ENCODE measurements at regions not wholly inside any gene's neighbourhood (a gene's known extent, or its start where the extent isn't known, plus 50 kb on each side); places are given as distances from the start of the nearest gene placed in this dataset.

- no peak for DNase-seq
Observed at GRCh38 chr13:64029343-64030093, 2613.9 kb upstream of the PCDH20 start.

- DNase-seq, result no peak
Observed at GRCh38 chr13:64028551-64028950, 2612.9 kb upstream of the PCDH20 start.

- DNase-seq, result peak in 1 of 2 experiments; percentile 2
Observed at GRCh38 chr13:64020126-64020525, 2604.5 kb upstream of the PCDH20 start.

GRCh38 chr13:64007339-64007738 is 2591.7 kb upstream of the PCDH20 start:
- no peak for DNase-seq

GRCh38 chr13:64000321-64000720 is 2584.7 kb upstream of the PCDH20 start:
- DNase-seq, result no peak

GRCh38 chr13:63999614-64000305 is 2584.1 kb upstream of the PCDH20 start:
- DNase-seq, result no peak

- no peak for DNase-seq
Observed at GRCh38 chr13:63983366-63983765, 2567.7 kb upstream of the PCDH20 start.

- no peak for DNase-seq
Observed at GRCh38 chr13:63979951-63980350, 2564.3 kb upstream of the PCDH20 start.

GRCh38 chr13:63972328-63972727 is 2556.7 kb upstream of the PCDH20 start:
- no peak for DNase-seq

GRCh38 chr13:63954683-63955082 is 2539.0 kb upstream of the PCDH20 start:
- DNase-seq, result no peak

GRCh38 chr13:63948045-63948444 is 2532.4 kb upstream of the PCDH20 start:
- DNase-seq, result no peak

GRCh38 chr13:63944911-63945310 is 2529.3 kb upstream of the PCDH20 start:
- no peak for DNase-seq

GRCh38 chr13:63942372-63942771 is 2526.7 kb upstream of the PCDH20 start:
- DNase-seq, result no peak

- no peak for DNase-seq
Observed at GRCh38 chr13:63938851-63939250, 2523.2 kb upstream of the PCDH20 start.

GRCh38 chr13:63910511-63910910 is 2494.9 kb upstream of the PCDH20 start:
- peak in 1 of 2 experiments; percentile 22 for DNase-seq

- no peak for DNase-seq
Observed at GRCh38 chr13:63909726-63910375, 2494.2 kb upstream of the PCDH20 start.

- no peak for DNase-seq
Observed at GRCh38 chr13:63902141-63902540, 2486.5 kb upstream of the PCDH20 start.

GRCh38 chr13:63901630-63902029 is 2486.0 kb upstream of the PCDH20 start:
- DNase-seq, result no peak

- no peak for DNase-seq
Observed at GRCh38 chr13:63900406-63900805, 2484.8 kb upstream of the PCDH20 start.

GRCh38 chr13:63896321-63896720 is 2480.7 kb upstream of the PCDH20 start:
- no peak for DNase-seq

GRCh38 chr13:63882052-63882451 is 2466.4 kb upstream of the PCDH20 start:
- no peak for DNase-seq

- DNase-seq, result no peak
Observed at GRCh38 chr13:63880705-63881104, 2465.1 kb upstream of the PCDH20 start.

GRCh38 chr13:63873936-63874335 is 2458.3 kb upstream of the PCDH20 start:
- no peak for DNase-seq

All from NCI-H446 (cell line).